LoVo (cell line): ENCODE measurements at regions not wholly inside any gene's neighbourhood (a gene's known extent, or its start where the extent isn't known, plus 50 kb on each side); places are given as distances from the start of the nearest gene placed in this dataset.
"Not testable (repeated sequence)": the region's sequence is repeated elsewhere in the genome, so short reads cannot be mapped to it uniquely, and the experiment has no call there.

Experiments
- DNase-seq: peaks from one replicate; pipeline ENCODE4 v3.0.0-alpha.2; 2016; ENCODE audit warnings: low spot score

- DNase-seq, result no peak
These were observed 107.9 kb upstream of the PALMD start for GRCh38 chr1:99537886-99538617.

- DNase-seq, result no peak
These were observed 107.3 kb upstream of the PALMD start for GRCh38 chr1:99538618-99538956.

GRCh38 chr1:99539131-99539530, 106.8 kb upstream of the PALMD start:
- DNase-seq, result no peak

GRCh38 chr1:99540744-99541143, 105.2 kb upstream of the PALMD start:
- DNase-seq, result no peak

GRCh38 chr1:99544328-99544727, 101.6 kb upstream of the PALMD start:
- DNase-seq, result no peak

- DNase-seq, result no peak
These were observed 99.2 kb upstream of the PALMD start for GRCh38 chr1:99546432-99547416.

GRCh38 chr1:99548943-99549605, 96.8 kb upstream of the PALMD start:
- no peak for DNase-seq

- no peak for DNase-seq
These were observed 95.7 kb upstream of the PALMD start for GRCh38 chr1:99550198-99550597.

GRCh38 chr1:99551812-99552614, 93.9 kb upstream of the PALMD start:
- DNase-seq, result no peak

- no peak for DNase-seq
These were observed 92.6 kb upstream of the PALMD start for GRCh38 chr1:99553301-99553700.

- DNase-seq, result not testable (repeated sequence)
These were observed 92.1 kb upstream of the PALMD start for GRCh38 chr1:99553819-99554218.

GRCh38 chr1:99554727-99555126, 91.2 kb upstream of the PALMD start:
- DNase-seq, result no peak

- no peak for DNase-seq
These were observed 88.2 kb upstream of the PALMD start for GRCh38 chr1:99557546-99558202.

GRCh38 chr1:99559166-99559565, 86.7 kb upstream of the PALMD start:
- no peak for DNase-seq

- no peak for DNase-seq
These were observed 85.5 kb upstream of the PALMD start for GRCh38 chr1:99560207-99561040.

- DNase-seq, result no peak
These were observed 84.0 kb upstream of the PALMD start for GRCh38 chr1:99561952-99562351.

- no peak for DNase-seq
These were observed 80.2 kb upstream of the PALMD start for GRCh38 chr1:99565606-99566289.

- no peak for DNase-seq
These were observed 79.5 kb upstream of the PALMD start for GRCh38 chr1:99566290-99567021.

GRCh38 chr1:99570486-99571089, 75.3 kb upstream of the PALMD start:
- no peak for DNase-seq
